Esophagus squamous epithelium (tissue), 5 donors: ENCODE measurements at regions not wholly inside any gene's neighbourhood (a gene's known extent, or its start where the extent isn't known, plus 50 kb on each side); places are given as distances from the start of the nearest gene placed in this dataset.

Source experiments
- DNase-seq: peaks from one replicate; lab custom pipeline; 2025; lab: John Stamatoyannopoulos, UW
- H3K27ac ChIP-seq, 4 donors: fragments of 200-600 bp; sonication (generic); one replicate each; pipeline ENCODE4 v1.5.1; 2016 to 2019; ENCODE audit warnings: mild to moderate bottlenecking in 1 of 4
- H3K27me3 ChIP-seq, 4 donors: fragments of 200-600 bp; sonication (generic); 1 replicate in 3 of 4; 2 replicates in 1 of 4; pipeline versions ENCODE4 v1.5.1 to v1.6.0; 2017 to 2021; ENCODE audit warnings: antibody characterized with exemption in 1 of 4
- H3K36me3 ChIP-seq, 3 donors: fragments of 200-600 bp; sonication (generic); one replicate each; pipeline ENCODE4 v1.5.1; 2016 to 2019
- H3K4me1 ChIP-seq, 3 donors: fragments of 200-600 bp; sonication (generic); one replicate each; pipeline ENCODE4 v1.5.1; 2017 to 2019
- H3K4me3 ChIP-seq, 4 donors: fragments of 200-600 bp; sonication (generic); 1 replicate in 3 of 4; 2 replicates in 1 of 4; pipeline ENCODE4 v1.5.1; 2016 to 2019; ENCODE audit warnings: mild to moderate bottlenecking in 2 of 4, moderate library complexity in 1 of 4
- H3K9me3 ChIP-seq, 3 donors: fragments of 200-600 bp; sonication (generic); one replicate each; pipeline ENCODE4 v1.5.1; 2016 to 2019
- POLR2A ChIP-seq, 4 donors: fragments of 450-650 bp; IDR thresholded peaks; one replicate each; pipeline ENCODE4 v1.6.1; 2017; ENCODE audit warnings: antibody characterized with exemption in 4 of 4, mild to moderate bottlenecking in 4 of 4, moderate library complexity in 3 of 4
- WGBS, 2 donors: methylation state at CpG; one replicate each; pipeline ENCODE4 v1.1.5; 2018; 5-methylcytosine and 5-hydroxymethylcytosine counted together
- intact Hi-C: fragments of 100-400 bp; cut with DNase I; formaldehyde crosslinking; loops from one replicate; pipeline ENCODE4 v1.15.0; 2022
- TF ChIP-seq, protein P1 (sequence below), 6 experiments: fragments of 450-650 bp in 4 of 6; fragments of 200-600 bp in 2 of 6; sonication (generic) in 2 of 6; IDR thresholded peaks; one replicate each; pipeline ENCODE4 v1.5.1; 2016 to 2019; ENCODE audit warnings: antibody characterized with exemption in 6 of 6, mild to moderate bottlenecking in 4 of 6, moderate library complexity in 4 of 6
- donor health status: DM: yes; HTN: yes; CAD: no.

GRCh38 chr2:48132271-48132625 lies 182.2 kb upstream of the FOXN2 start:
- WGBS, 2 donors = 54 to 82% methylated on average over 2 to 7 of the region's 7 CpGs
- H3K9me3 ChIP-seq = no peaks in the 10 kb centered on the region
- no peak overlapping the region for H3K4me3 ChIP-seq
- H3K36me3 ChIP-seq = no peaks in the 10 kb centered on the region
- no peak for TF ChIP-seq POLR2A (IDR thresholded peaks at IDR 0.05)
- TF ChIP-seq, protein P1, sequence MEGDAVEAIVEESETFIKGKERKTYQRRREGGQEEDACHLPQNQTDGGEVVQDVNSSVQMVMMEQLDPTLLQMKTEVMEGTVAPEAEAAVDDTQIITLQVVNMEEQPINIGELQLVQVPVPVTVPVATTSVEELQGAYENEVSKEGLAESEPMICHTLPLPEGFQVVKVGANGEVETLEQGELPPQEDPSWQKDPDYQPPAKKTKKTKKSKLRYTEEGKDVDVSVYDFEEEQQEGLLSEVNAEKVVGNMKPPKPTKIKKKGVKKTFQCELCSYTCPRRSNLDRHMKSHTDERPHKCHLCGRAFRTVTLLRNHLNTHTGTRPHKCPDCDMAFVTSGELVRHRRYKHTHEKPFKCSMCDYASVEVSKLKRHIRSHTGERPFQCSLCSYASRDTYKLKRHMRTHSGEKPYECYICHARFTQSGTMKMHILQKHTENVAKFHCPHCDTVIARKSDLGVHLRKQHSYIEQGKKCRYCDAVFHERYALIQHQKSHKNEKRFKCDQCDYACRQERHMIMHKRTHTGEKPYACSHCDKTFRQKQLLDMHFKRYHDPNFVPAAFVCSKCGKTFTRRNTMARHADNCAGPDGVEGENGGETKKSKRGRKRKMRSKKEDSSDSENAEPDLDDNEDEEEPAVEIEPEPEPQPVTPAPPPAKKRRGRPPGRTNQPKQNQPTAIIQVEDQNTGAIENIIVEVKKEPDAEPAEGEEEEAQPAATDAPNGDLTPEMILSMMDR (IDR thresholded peaks at IDR 0.05) = no peak
- DNase-seq = no peak
- intact Hi-C loops = no loop called here
- peaks cover 0 to 8% (median 0%) of the 10 kb centered on the region in 3 donors for H3K4me1 ChIP-seq
- no peaks in the 10 kb centered on the region for H3K27me3 ChIP-seq
- H3K27ac ChIP-seq = no peak overlapping the region

DNA sequence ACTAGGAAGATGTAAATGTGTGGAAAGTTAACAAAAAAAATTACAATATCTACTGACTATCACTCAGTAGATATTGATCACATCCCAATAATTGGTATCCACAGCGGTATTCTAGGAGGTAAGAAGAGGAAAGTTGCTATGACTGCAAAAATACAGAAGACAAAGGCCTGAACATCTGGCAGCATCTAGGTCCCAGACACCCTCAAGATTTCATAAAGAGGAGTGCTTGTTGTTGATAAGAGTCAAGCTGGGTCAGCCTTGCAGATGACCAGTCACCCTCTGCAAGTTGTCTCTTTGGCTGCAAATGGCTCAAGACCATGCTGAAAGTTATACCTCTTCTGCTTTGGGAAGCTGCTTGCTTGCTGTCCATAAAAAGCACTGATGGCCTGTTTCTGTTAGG lies 179.8 kb upstream of the FOXN2 start:
- 77 to 100% methylated on average over 1 of the region's 1 CpG for WGBS, 2 donors
- H3K27me3 ChIP-seq = no peaks in the 10 kb centered on the region
- H3K27ac ChIP-seq = no peak overlapping the region
- no peaks in the 10 kb centered on the region for H3K9me3 ChIP-seq
- intact Hi-C loops = no loop called here
- DNase-seq = no peak
- H3K4me3 ChIP-seq = no peak overlapping the region
- TF ChIP-seq POLR2A (IDR thresholded peaks at IDR 0.05) = no peak
- TF ChIP-seq, protein P1 (IDR thresholded peaks at IDR 0.05) = no peak
- peaks cover 0 to 8% (median 0%) of the 10 kb centered on the region in 3 donors for H3K4me1 ChIP-seq
- H3K36me3 ChIP-seq = no peaks in the 10 kb centered on the region

GRCh38 chr2:48135797-48136196 lies 178.7 kb upstream of the FOXN2 start:
- H3K27ac ChIP-seq = no peak overlapping the region
- no peaks in the 10 kb centered on the region for H3K36me3 ChIP-seq
- TF ChIP-seq, protein P1 (IDR thresholded peaks at IDR 0.05) = no peak
- no peak for TF ChIP-seq POLR2A (IDR thresholded peaks at IDR 0.05)
- H3K4me3 ChIP-seq = no peak overlapping the region
- intact Hi-C loops = no loop called here
- no peaks in the 10 kb centered on the region for H3K9me3 ChIP-seq
- no peaks in the 10 kb centered on the region for H3K27me3 ChIP-seq
- DNase-seq = no peak
- peaks cover 0 to 8% (median 0%) of the 10 kb centered on the region in 3 donors for H3K4me1 ChIP-seq
- 43 to 58% methylated on average over 1 of the region's 1 CpG for WGBS, 2 donors

DNA sequence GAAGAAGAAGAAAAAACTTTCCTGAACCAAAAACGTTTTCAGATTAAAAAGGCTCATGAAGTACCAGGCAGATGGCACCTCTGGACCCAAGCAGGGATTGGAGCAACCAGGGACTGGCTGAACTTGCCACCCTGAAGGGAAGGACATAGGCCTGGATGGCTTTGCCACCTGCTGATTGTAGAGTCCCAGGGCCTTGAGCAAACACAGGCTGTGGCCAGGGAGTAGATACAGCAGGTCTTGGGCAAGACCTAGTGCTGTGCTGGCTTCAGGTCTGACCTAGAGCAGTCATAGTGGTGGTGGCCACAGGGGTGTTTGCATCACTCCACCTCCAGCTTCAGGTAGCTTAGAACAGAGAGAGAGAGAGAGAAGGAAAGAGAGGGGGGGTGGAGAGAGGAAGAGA lies 176.7 kb upstream of the FOXN2 start:
- Histone ChIP-seq H3K4me1 (no peaks in the 10 kb centered on the region), H3K27me3 (no peaks in the 10 kb centered on the region), H3K9me3 (no peaks in the 10 kb centered on the region), H3K4me3 (no peak overlapping the region), H3K36me3 (no peaks in the 10 kb centered on the region), H3K27ac (no peak overlapping the region)
- intact Hi-C loops = no loop called here
- 29 to 35% methylated on average over 1 of the region's 1 CpG for WGBS, 2 donors
- DNase-seq = no peak
- TF ChIP-seq POLR2A (IDR thresholded peaks at IDR 0.05) = no peak
- TF ChIP-seq, protein P1 (IDR thresholded peaks at IDR 0.05) = no peak

DNA sequence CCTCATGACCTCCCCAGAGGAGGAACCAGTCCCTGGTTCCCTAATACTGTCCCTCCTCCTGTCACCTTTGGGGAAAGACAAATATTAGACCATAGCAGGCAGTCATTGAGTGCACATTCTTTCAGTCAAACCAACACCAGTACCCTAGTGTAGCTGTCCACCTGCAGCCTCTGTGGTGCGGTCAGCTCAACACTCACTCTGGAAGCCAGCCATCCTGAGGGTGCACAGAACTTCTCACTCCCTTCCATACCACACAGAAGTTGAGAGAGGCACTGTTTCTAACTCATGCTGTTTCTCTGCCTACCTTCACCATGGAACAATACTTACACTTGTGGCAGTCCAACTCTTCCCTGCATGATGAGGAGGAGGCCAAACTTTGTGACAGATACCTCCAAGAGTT lies 175.6 kb upstream of the FOXN2 start:
- Histone ChIP-seq H3K4me1 (no peaks in the 10 kb centered on the region), H3K27ac (no peak overlapping the region), H3K36me3 (no peaks in the 10 kb centered on the region), H3K27me3 (no peaks in the 10 kb centered on the region), H3K9me3 (no peaks in the 10 kb centered on the region), H3K4me3 (no peak overlapping the region)
- no peak for TF ChIP-seq POLR2A (IDR thresholded peaks at IDR 0.05)
- TF ChIP-seq, protein P1 (IDR thresholded peaks at IDR 0.05) = no peak
- no peak for DNase-seq
- WGBS, 2 donors = 0% methylated on average over 1 of the region's 1 CpG; no CpG with 5 or more reads in 1 of the 2 donors
- intact Hi-C loops = no loop called here
